ENCODE measurements at regions not wholly inside any gene's neighbourhood (a gene's known extent, or its start where the extent isn't known, plus 50 kb on each side); places are given as distances from the start of the nearest gene placed in this dataset.

- no peak overlapping the region for H3K4me3 ChIP-seq (replicated peaks; ENCODE audit: low read depth, low read length)
- DNase-seq (ENCODE audit: low read depth) = no peak
- no peak for TF ChIP-seq CTCF (IDR thresholded peaks at IDR 0.05; ENCODE audit: low read length, missing control alignments)
These were observed 197.7 kb downstream of the MC4R start for GRCh38 chr18:60174832-60175231.

GRCh38 chr18:60172030-60172429 lies 200.5 kb downstream of the MC4R start:
- no peak for TF ChIP-seq CTCF (IDR thresholded peaks at IDR 0.05; ENCODE audit: low read length, missing control alignments)
- DNase-seq (ENCODE audit: low read depth) = no peak
- no peak overlapping the region for H3K4me3 ChIP-seq (replicated peaks; ENCODE audit: low read depth, low read length)

- no peak overlapping the region for H3K4me3 ChIP-seq (replicated peaks; ENCODE audit: low read depth, low read length)
- no peak for TF ChIP-seq CTCF (IDR thresholded peaks at IDR 0.05; ENCODE audit: low read length, missing control alignments)
- no peak for DNase-seq (ENCODE audit: low read depth)
These were observed 209.0 kb downstream of the MC4R start for GRCh38 chr18:60163622-60164021.

- TF ChIP-seq CTCF (IDR thresholded peaks at IDR 0.05; ENCODE audit: low read length, missing control alignments) = no peak
- DNase-seq (ENCODE audit: low read depth) = no peak
- no peak overlapping the region for H3K4me3 ChIP-seq (replicated peaks; ENCODE audit: low read depth, low read length)
These were observed 210.2 kb downstream of the MC4R start for GRCh38 chr18:60162388-60162787.

- no peak for DNase-seq (ENCODE audit: low read depth)
These were observed 214.8 kb downstream of the MC4R start for GRCh38 chr18:60157810-60158209.

GRCh38 chr18:60153376-60153775 lies 219.2 kb downstream of the MC4R start:
- TF ChIP-seq CTCF (IDR thresholded peaks at IDR 0.05; ENCODE audit: low read length, missing control alignments) = no peak
- no peak overlapping the region for H3K4me3 ChIP-seq (replicated peaks; ENCODE audit: low read depth, low read length)
- no peak for DNase-seq (ENCODE audit: low read depth)

More at GRCh38 chr18:60157810-60158209, 214.8 kb downstream of the MC4R start:
- no peak overlapping the region for H3K4me3 ChIP-seq (replicated peaks; ENCODE audit: low read depth, low read length)
- no peak for TF ChIP-seq CTCF (IDR thresholded peaks at IDR 0.05; ENCODE audit: low read length, missing control alignments)

- DNase-seq (ENCODE audit: low read depth) = no peak
- no peak overlapping the region for H3K4me3 ChIP-seq (replicated peaks; ENCODE audit: low read depth, low read length)
- no peak for TF ChIP-seq CTCF (IDR thresholded peaks at IDR 0.05; ENCODE audit: low read length, missing control alignments)
These were observed 223.3 kb downstream of the MC4R start for GRCh38 chr18:60149316-60149715.
